HL-60 (cell line): ENCODE measurements at regions not wholly inside any gene's neighbourhood (a gene's known extent, or its start where the extent isn't known, plus 50 kb on each side); places are given as distances from the start of the nearest gene placed in this dataset.

Source experiments
- DNase-seq, 2 experiments: peaks; one replicate each; pipeline ENCODE4 v3.0.0-alpha.2; 2010 to 2020; ENCODE audit warnings: low read depth in 1 of 2, low spot score in 1 of 2
- H3K27ac ChIP-seq: fragments of 250-450 bp; sonication (Bioruptor Pico); replicated peaks from 2 replicates; pipeline ENCODE4 v1.5.1; 2020; ENCODE audit warnings: mild to moderate bottlenecking, moderate library complexity
- H3K27me3 ChIP-seq: fragments of 250-450 bp; sonication (Bioruptor Pico); 2 replicates; pipeline ENCODE4 v1.5.1; 2021; ENCODE audit warnings: mild to moderate bottlenecking, moderate library complexity; ENCODE audit not compliant: insufficient read depth, poor library complexity, severe bottlenecking
- H3K4me3 ChIP-seq: replicated peaks from 2 replicates; pipeline ENCODE4 v1.5.1; 2011; ENCODE audit warnings: mild to moderate bottlenecking, control low read depth, low read length; ENCODE audit not compliant: insufficient read depth
- GABPA ChIP-seq: IDR thresholded peaks from 2 replicates; pipeline ENCODE4 v1.6.1; 2012; ENCODE audit warnings: low read depth
- POLR2AphosphoS5 ChIP-seq: IDR thresholded peaks from 2 replicates; pipeline ENCODE4 v1.6.1; 2012; ENCODE audit warnings: low read depth
- SPI1 ChIP-seq: IDR thresholded peaks from 2 replicates; pipeline ENCODE4 v1.6.1; 2012; ENCODE audit warnings: low read depth, mild to moderate bottlenecking, borderline replicate concordance
- TF ChIP-seq, protein P1 (sequence below): IDR thresholded peaks from one replicate; pipeline ENCODE4 v1.5.1; 2011; ENCODE audit warnings: low read length, control low read depth, inconsistent platforms; ENCODE audit not compliant: insufficient read depth
- TF ChIP-seq, protein P2 (sequence below): IDR thresholded peaks from 2 replicates; pipeline ENCODE4 v1.6.1; 2012; ENCODE audit warnings: low read depth; ENCODE audit not compliant: insufficient replicate concordance

DNA sequence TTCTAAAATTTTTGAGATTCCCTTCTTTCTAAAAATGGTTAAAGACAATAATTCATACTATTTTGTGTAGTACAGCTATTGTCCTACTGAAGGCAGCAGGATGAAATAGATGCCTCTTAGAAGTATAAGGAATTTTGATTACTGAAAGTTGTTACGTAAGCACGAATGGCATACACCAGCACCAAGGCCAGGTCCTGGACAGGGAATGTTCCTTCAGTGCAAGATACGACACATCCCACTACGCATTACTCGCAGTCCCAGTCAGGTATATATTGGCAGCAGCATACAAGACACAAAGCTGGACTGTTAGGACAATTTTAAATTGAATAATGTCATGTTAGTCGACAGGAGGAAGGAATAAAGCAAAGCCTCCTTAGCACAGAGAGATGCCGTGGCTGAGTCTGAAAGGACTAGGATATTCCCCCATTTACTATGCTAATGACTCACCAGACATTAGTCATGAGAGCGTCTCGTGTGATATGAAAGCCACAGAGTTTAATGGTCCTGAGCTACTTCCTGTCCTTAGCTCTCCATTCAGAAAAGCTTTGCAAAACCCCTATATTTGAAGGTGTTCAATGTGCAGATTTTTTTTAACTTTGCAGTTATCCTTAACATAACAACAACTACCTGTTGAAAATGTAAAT is 504.3 kb downstream of the FAM133A start:
- no peak overlapping the region for H3K4me3 ChIP-seq
- H3K27ac ChIP-seq: no peak overlapping the region
- no peaks in the 10 kb centered on the region for H3K27me3 ChIP-seq
- no peak for TF ChIP-seq GABPA
- TF ChIP-seq, protein P1, sequence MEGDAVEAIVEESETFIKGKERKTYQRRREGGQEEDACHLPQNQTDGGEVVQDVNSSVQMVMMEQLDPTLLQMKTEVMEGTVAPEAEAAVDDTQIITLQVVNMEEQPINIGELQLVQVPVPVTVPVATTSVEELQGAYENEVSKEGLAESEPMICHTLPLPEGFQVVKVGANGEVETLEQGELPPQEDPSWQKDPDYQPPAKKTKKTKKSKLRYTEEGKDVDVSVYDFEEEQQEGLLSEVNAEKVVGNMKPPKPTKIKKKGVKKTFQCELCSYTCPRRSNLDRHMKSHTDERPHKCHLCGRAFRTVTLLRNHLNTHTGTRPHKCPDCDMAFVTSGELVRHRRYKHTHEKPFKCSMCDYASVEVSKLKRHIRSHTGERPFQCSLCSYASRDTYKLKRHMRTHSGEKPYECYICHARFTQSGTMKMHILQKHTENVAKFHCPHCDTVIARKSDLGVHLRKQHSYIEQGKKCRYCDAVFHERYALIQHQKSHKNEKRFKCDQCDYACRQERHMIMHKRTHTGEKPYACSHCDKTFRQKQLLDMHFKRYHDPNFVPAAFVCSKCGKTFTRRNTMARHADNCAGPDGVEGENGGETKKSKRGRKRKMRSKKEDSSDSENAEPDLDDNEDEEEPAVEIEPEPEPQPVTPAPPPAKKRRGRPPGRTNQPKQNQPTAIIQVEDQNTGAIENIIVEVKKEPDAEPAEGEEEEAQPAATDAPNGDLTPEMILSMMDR: no peak
- TF ChIP-seq, protein P2, sequence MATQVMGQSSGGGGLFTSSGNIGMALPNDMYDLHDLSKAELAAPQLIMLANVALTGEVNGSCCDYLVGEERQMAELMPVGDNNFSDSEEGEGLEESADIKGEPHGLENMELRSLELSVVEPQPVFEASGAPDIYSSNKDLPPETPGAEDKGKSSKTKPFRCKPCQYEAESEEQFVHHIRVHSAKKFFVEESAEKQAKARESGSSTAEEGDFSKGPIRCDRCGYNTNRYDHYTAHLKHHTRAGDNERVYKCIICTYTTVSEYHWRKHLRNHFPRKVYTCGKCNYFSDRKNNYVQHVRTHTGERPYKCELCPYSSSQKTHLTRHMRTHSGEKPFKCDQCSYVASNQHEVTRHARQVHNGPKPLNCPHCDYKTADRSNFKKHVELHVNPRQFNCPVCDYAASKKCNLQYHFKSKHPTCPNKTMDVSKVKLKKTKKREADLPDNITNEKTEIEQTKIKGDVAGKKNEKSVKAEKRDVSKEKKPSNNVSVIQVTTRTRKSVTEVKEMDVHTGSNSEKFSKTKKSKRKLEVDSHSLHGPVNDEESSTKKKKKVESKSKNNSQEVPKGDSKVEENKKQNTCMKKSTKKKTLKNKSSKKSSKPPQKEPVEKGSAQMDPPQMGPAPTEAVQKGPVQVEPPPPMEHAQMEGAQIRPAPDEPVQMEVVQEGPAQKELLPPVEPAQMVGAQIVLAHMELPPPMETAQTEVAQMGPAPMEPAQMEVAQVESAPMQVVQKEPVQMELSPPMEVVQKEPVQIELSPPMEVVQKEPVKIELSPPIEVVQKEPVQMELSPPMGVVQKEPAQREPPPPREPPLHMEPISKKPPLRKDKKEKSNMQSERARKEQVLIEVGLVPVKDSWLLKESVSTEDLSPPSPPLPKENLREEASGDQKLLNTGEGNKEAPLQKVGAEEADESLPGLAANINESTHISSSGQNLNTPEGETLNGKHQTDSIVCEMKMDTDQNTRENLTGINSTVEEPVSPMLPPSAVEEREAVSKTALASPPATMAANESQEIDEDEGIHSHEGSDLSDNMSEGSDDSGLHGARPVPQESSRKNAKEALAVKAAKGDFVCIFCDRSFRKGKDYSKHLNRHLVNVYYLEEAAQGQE: no peak
- TF ChIP-seq SPI1: no peak
- no peak for TF ChIP-seq POLR2AphosphoS5
- no peak for DNase-seq

GRCh38 chrX:94204524-94204923 is 530.5 kb downstream of the FAM133A start:
- Histone ChIP-seq H3K27me3 (no peaks in the 10 kb centered on the region), H3K4me3 (no peak overlapping the region), H3K27ac (no peak overlapping the region)
- TF ChIP-seq, protein P1: no peak
- no peak for TF ChIP-seq SPI1
- no peak for TF ChIP-seq GABPA
- no peak for TF ChIP-seq POLR2AphosphoS5
- TF ChIP-seq, protein P2: no peak
- no peak for DNase-seq

GRCh38 chrX:94216738-94217137 is 542.7 kb downstream of the FAM133A start:
- no peak for TF ChIP-seq GABPA
- no peak overlapping the region for H3K27ac ChIP-seq
- no peak overlapping the region for H3K4me3 ChIP-seq
- DNase-seq: no peak
- no peaks in the 10 kb centered on the region for H3K27me3 ChIP-seq

GRCh38 chrX:94252211-94252610 is 578.2 kb downstream of the FAM133A start:
- no peak overlapping the region for H3K4me3 ChIP-seq
- H3K27ac ChIP-seq: no peak overlapping the region
- no peaks in the 10 kb centered on the region for H3K27me3 ChIP-seq
- no peak for DNase-seq
- TF ChIP-seq SPI1 (no peak), POLR2AphosphoS5 (no peak), GABPA (no peak)
- TF ChIP-seq, protein P1: no peak
- TF ChIP-seq, protein P2: no peak
